ENCODE measurements at regions not wholly inside any gene's neighbourhood (a gene's known extent, or its start where the extent isn't known, plus 50 kb on each side); places are given as distances from the start of the nearest gene placed in this dataset.
A peak's percentile ranks its signal among the peaks of the same experiment; 100 is the strongest.

- Histone ChIP-seq H4K8ac (ENCODE audit: low read depth, low read length) (no peak overlapping the region), H3K18ac (ENCODE audit: low read length) (no peak overlapping the region), H4K12ac (ENCODE audit: low read depth, low read length) (no peak overlapping the region), H3K27ac (ENCODE audit: low read depth, low read length) (no peak overlapping the region), H3K9ac (ENCODE audit: low read length) (no peak overlapping the region), H4K91ac (ENCODE audit: low read depth, low read length) (no peak overlapping the region), H3K4me1 (ENCODE audit: control insufficient read depth in 1 of 2, insufficient read depth in 2 of 2, low read length in 2 of 2) (no peaks in the 10 kb centered on the region), H2AK5ac (ENCODE audit: low read length) (no peak overlapping the region), H3K79me2 (ENCODE audit: control insufficient read depth, insufficient read depth, low read length, poor library complexity) (no peaks in the 10 kb centered on the region), H3K79me1 (ENCODE audit: low read length) (no peaks in the 10 kb centered on the region), H3K14ac (ENCODE audit: low read length) (no peak overlapping the region), H2BK5ac (ENCODE audit: low read depth, low read length, poor library complexity) (no peak overlapping the region), H3K4me2 (ENCODE audit: low read length) (no peak overlapping the region), H3K4me3 (ENCODE audit: low read depth, low read length) (no peak overlapping the region), H2AFZ (ENCODE audit: insufficient read depth, low read length, poor library complexity) (no peak overlapping the region), H2BK12ac (ENCODE audit: low read length) (no peak overlapping the region), H3K36me3 (ENCODE audit: control insufficient read depth in 1 of 2, insufficient read depth in 2 of 2, low read length in 2 of 2) (no peaks in the 10 kb centered on the region), H3K27me3 (ENCODE audit: insufficient read depth, low read length) (no peaks in the 10 kb centered on the region), H3K23ac (ENCODE audit: low read length) (no peak overlapping the region), H3K4ac (ENCODE audit: low read depth, low read length) (no peak overlapping the region), H2BK120ac (ENCODE audit: insufficient read depth, low read length, poor library complexity) (no peak overlapping the region), H3K9me3 (ENCODE audit: insufficient read depth, low read depth, low read length) (no peaks in the 10 kb centered on the region)
- no peak for DNase-seq
- no CpG with 5 or more reads among the region's 2 CpGs for whole genome bisulfite sequencing (ENCODE audit: extremely low coverage, insufficient coverage, insufficient read length)
These were observed 572.7 kb upstream of the TENM3 start for GRCh38 chr4:181670506-181670905.

DNA sequence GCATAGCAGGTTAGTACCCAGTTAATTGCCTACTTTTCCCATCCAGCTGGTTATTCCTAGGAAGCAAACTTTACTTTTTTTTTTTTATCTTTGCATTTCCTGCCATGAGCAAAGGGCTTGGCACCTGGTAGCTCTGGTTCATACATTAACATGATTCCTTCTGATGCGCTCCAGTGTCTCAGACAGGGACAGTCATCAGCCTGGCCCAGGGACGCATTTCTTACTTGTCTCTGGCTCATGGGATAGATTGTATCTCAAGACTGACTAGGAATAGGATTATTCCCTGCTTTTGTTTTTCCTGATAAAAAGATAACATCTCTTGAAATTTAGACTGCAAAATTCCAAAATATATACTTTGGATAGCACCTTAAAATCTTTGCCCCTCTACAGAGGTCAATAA lies 571.5 kb upstream of the TENM3 start:
- Histone ChIP-seq H3K9ac (ENCODE audit: low read length) (no peak overlapping the region), H2BK5ac (ENCODE audit: low read depth, low read length, poor library complexity) (no peak overlapping the region), H2BK12ac (ENCODE audit: low read length) (no peak overlapping the region), H3K9me3 (ENCODE audit: insufficient read depth, low read depth, low read length) (no peaks in the 10 kb centered on the region), H3K79me1 (ENCODE audit: low read length) (no peaks in the 10 kb centered on the region), H2BK120ac (ENCODE audit: insufficient read depth, low read length, poor library complexity) (no peak overlapping the region), H4K91ac (ENCODE audit: low read depth, low read length) (no peak overlapping the region), H3K4me1 (ENCODE audit: control insufficient read depth in 1 of 2, insufficient read depth in 2 of 2, low read length in 2 of 2) (no peaks in the 10 kb centered on the region), H3K4me3 (ENCODE audit: low read depth, low read length) (no peak overlapping the region), H3K79me2 (ENCODE audit: control insufficient read depth, insufficient read depth, low read length, poor library complexity) (no peaks in the 10 kb centered on the region), H4K8ac (ENCODE audit: low read depth, low read length) (no peak overlapping the region), H3K14ac (ENCODE audit: low read length) (no peak overlapping the region), H2AFZ (ENCODE audit: insufficient read depth, low read length, poor library complexity) (no peak overlapping the region), H4K12ac (ENCODE audit: low read depth, low read length) (no peak overlapping the region), H3K27ac (ENCODE audit: low read depth, low read length) (no peak overlapping the region), H3K23ac (ENCODE audit: low read length) (no peak overlapping the region), H3K27me3 (ENCODE audit: insufficient read depth, low read length) (no peaks in the 10 kb centered on the region), H3K4ac (ENCODE audit: low read depth, low read length) (no peak overlapping the region), H2AK5ac (ENCODE audit: low read length) (no peak overlapping the region), H3K18ac (ENCODE audit: low read length) (no peak overlapping the region), H3K36me3 (ENCODE audit: control insufficient read depth in 1 of 2, insufficient read depth in 2 of 2, low read length in 2 of 2) (no peaks in the 10 kb centered on the region), H3K4me2 (ENCODE audit: low read length) (no peak overlapping the region)
- DNase-seq = no peak
- WGBS (ENCODE audit: extremely low coverage, insufficient coverage, insufficient read length) = no CpG with 5 or more reads among the region's 2 CpGs

DNA sequence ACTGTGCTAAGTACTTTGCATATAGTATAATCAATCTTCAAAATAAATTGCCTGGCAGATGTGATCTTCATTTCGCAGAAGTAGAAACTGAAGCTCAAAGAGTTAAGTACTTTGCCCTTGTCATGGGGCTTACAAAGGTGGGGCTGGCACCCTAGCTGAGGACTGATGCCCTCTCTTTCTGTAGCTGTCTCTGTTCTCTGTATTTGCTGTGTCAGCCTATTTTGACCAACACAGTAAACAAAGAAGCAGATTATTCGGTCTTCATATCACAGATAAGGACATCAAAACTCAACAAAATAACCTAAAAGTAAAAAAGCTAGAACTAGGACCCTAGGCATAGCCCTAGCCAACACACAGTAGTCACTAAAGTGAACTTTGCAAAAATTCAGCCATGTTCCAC lies 570.5 kb upstream of the TENM3 start:
- Histone ChIP-seq H2BK12ac (ENCODE audit: low read length) (no peak overlapping the region), H3K14ac (ENCODE audit: low read length) (no peak overlapping the region), H3K36me3 (ENCODE audit: control insufficient read depth in 1 of 2, insufficient read depth in 2 of 2, low read length in 2 of 2) (no peaks in the 10 kb centered on the region), H3K9me3 (ENCODE audit: insufficient read depth, low read depth, low read length) (no peaks in the 10 kb centered on the region), H2AFZ (ENCODE audit: insufficient read depth, low read length, poor library complexity) (no peak overlapping the region), H3K4me2 (ENCODE audit: low read length) (no peak overlapping the region), H3K9ac (ENCODE audit: low read length) (no peak overlapping the region), H3K27me3 (ENCODE audit: insufficient read depth, low read length) (no peaks in the 10 kb centered on the region), H4K8ac (ENCODE audit: low read depth, low read length) (no peak overlapping the region), H2BK120ac (ENCODE audit: insufficient read depth, low read length, poor library complexity) (no peak overlapping the region), H3K4ac (ENCODE audit: low read depth, low read length) (no peak overlapping the region), H3K27ac (ENCODE audit: low read depth, low read length) (no peak overlapping the region), H3K23ac (ENCODE audit: low read length) (no peak overlapping the region), H3K79me2 (ENCODE audit: control insufficient read depth, insufficient read depth, low read length, poor library complexity) (no peaks in the 10 kb centered on the region), H4K12ac (ENCODE audit: low read depth, low read length) (no peak overlapping the region), H2BK5ac (ENCODE audit: low read depth, low read length, poor library complexity) (no peak overlapping the region), H2AK5ac (ENCODE audit: low read length) (no peak overlapping the region), H3K18ac (ENCODE audit: low read length) (no peak overlapping the region), H4K91ac (ENCODE audit: low read depth, low read length) (no peak overlapping the region), H3K4me1 (ENCODE audit: control insufficient read depth in 1 of 2, insufficient read depth in 2 of 2, low read length in 2 of 2) (no peaks in the 10 kb centered on the region), H3K4me3 (ENCODE audit: low read depth, low read length) (no peak overlapping the region), H3K79me1 (ENCODE audit: low read length) (no peaks in the 10 kb centered on the region)
- no CpG with 5 or more reads among the region's 2 CpGs for WGBS (ENCODE audit: extremely low coverage, insufficient coverage, insufficient read length)
- DNase-seq = no peak

DNA sequence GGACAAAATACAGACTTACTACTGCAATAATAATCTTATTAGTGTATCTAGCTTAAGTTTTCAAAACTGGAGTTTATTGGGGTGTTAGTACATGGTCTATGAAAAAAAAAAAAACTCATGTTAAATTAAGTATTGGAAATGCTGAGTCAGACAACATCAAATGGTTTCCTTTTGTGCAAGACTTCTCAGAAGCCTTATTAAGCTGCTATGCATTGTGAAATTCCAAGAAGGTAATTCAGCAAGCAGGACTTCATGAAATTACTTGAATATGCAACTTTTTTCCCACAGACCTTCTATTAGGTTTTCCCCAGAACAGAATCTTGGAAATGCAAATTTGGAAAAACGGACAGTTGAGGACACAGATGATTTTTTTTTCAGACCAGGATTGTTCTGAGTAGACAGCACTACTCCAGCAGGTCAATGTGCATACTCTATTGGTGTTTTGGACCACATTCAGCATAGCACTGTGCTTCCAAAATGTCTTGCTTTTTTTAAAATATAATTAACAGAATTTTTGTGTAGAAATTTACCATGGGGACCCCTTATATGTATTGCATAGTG lies 568.8 kb upstream of the TENM3 start:
- Histone ChIP-seq H3K4ac (ENCODE audit: low read depth, low read length) (no peak overlapping the region), H2AFZ (ENCODE audit: insufficient read depth, low read length, poor library complexity) (no peak overlapping the region), H3K14ac (ENCODE audit: low read length) (no peak overlapping the region), H3K23ac (ENCODE audit: low read length) (no peak overlapping the region), H3K18ac (ENCODE audit: low read length) (no peak overlapping the region), H2BK12ac (ENCODE audit: low read length) (no peak overlapping the region), H4K12ac (ENCODE audit: low read depth, low read length) (no peak overlapping the region), H2BK120ac (ENCODE audit: insufficient read depth, low read length, poor library complexity) (no peak overlapping the region), H4K91ac (ENCODE audit: low read depth, low read length) (no peak overlapping the region), H3K27ac (ENCODE audit: low read depth, low read length) (no peak overlapping the region), H3K9ac (ENCODE audit: low read length) (no peak overlapping the region), H3K9me3 (ENCODE audit: insufficient read depth, low read depth, low read length) (no peaks in the 10 kb centered on the region), H2BK5ac (ENCODE audit: low read depth, low read length, poor library complexity) (no peak overlapping the region), H3K36me3 (ENCODE audit: control insufficient read depth in 1 of 2, insufficient read depth in 2 of 2, low read length in 2 of 2) (no peaks in the 10 kb centered on the region), H2AK5ac (ENCODE audit: low read length) (no peak overlapping the region), H3K79me2 (ENCODE audit: control insufficient read depth, insufficient read depth, low read length, poor library complexity) (no peaks in the 10 kb centered on the region), H3K27me3 (ENCODE audit: insufficient read depth, low read length) (no peaks in the 10 kb centered on the region), H3K4me2 (ENCODE audit: low read length) (no peak overlapping the region), H3K4me3 (ENCODE audit: low read depth, low read length) (no peak overlapping the region), H3K4me1 (ENCODE audit: control insufficient read depth in 1 of 2, insufficient read depth in 2 of 2, low read length in 2 of 2) (no peaks in the 10 kb centered on the region), H4K8ac (ENCODE audit: low read depth, low read length) (no peak overlapping the region), H3K79me1 (ENCODE audit: low read length) (no peaks in the 10 kb centered on the region)
- WGBS (ENCODE audit: extremely low coverage, insufficient coverage, insufficient read length) = no CpG with 5 or more reads among the region's 1 CpG
- peak in 1 of 2 donors; percentile 62 for DNase-seq
